Uterus (tissue), 2 donors: ENCODE measurements at regions not wholly inside any gene's neighbourhood (a gene's known extent, or its start where the extent isn't known, plus 50 kb on each side); places are given as distances from the start of the nearest gene placed in this dataset.

ENCODE experiments used
- CTCF ChIP-seq, 4 experiments: fragments of 200-600 bp in 2 of 4; fragments of 450-650 bp in 2 of 4; sonication (generic) in 2 of 4; IDR thresholded peaks; one replicate each; pipeline ENCODE4 v1.5.1; 2016 to 2019; ENCODE audit warnings: antibody characterized with exemption in 4 of 4, mild to moderate bottlenecking in 2 of 4, moderate library complexity in 1 of 4
- POLR2A ChIP-seq, 2 donors: fragments of 450-650 bp; IDR thresholded peaks; one replicate each; pipeline ENCODE4 v1.6.1; 2016; ENCODE audit warnings: antibody characterized with exemption in 2 of 2, mild to moderate bottlenecking in 1 of 2, moderate library complexity in 1 of 2

DNA sequence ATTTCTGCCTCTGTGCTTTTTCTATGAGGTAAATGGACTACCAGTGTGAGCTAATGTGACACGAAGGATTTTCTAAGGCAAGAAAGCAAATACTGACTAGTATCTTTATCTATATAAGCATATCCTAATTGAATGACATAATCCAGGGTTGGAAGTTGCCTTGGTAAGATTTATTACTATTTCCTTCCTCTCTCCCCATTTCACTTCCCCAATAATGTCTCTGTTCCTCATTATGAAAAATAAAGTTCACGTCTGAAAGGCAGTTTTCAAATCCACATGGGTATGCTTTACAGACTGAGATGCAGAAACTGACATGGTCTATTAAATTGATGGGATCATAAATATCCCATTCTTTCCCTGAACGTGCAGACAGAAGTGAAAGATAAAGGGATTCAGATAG is 86.0 kb downstream of the DTWD1 start:
- TF ChIP-seq CTCF (IDR thresholded peaks at IDR 0.05) (no peak), POLR2A (IDR thresholded peaks at IDR 0.05) (no peak)
